22Rv1 (cell line): ENCODE measurements at regions not wholly inside any gene's neighbourhood (a gene's known extent, or its start where the extent isn't known, plus 50 kb on each side); places are given as distances from the start of the nearest gene placed in this dataset.

Experiments used
- ZFX ChIP-seq: fragments of 450-650 bp; IDR thresholded peaks from 2 replicates; pipeline ENCODE4 v1.6.1; 2017; ENCODE audit warnings: antibody characterized with exemption, borderline replicate concordance
- TF ChIP-seq, protein P1 (sequence below): fragments of 450-650 bp; IDR thresholded peaks from 2 replicates; pipeline ENCODE4 v1.5.1; 2017; ENCODE audit warnings: mild to moderate bottlenecking

DNA sequence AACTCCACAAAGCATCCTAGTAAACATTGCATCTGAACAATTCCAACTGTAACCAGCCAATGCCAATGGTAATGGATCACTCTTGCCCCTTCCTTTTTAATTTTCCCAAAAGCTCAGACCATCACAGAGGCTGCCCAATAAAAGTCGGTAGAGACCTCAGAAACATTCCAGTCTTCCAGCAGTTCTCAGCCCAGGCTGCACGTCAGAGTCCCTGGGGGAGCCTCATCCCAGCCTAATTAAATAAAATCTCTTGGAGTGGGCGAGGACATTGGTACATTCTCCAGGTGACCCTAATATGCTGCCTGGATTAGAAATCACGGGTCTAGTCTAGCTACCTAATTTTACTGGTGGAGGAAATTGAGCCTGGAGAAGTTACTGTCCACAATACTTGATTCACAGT lies 117.1 kb upstream of the MYOCD start:
- TF ChIP-seq, protein P1, sequence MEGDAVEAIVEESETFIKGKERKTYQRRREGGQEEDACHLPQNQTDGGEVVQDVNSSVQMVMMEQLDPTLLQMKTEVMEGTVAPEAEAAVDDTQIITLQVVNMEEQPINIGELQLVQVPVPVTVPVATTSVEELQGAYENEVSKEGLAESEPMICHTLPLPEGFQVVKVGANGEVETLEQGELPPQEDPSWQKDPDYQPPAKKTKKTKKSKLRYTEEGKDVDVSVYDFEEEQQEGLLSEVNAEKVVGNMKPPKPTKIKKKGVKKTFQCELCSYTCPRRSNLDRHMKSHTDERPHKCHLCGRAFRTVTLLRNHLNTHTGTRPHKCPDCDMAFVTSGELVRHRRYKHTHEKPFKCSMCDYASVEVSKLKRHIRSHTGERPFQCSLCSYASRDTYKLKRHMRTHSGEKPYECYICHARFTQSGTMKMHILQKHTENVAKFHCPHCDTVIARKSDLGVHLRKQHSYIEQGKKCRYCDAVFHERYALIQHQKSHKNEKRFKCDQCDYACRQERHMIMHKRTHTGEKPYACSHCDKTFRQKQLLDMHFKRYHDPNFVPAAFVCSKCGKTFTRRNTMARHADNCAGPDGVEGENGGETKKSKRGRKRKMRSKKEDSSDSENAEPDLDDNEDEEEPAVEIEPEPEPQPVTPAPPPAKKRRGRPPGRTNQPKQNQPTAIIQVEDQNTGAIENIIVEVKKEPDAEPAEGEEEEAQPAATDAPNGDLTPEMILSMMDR = no peak
- no peak for TF ChIP-seq ZFX
